GM19467 (cell line): ENCODE measurements at regions not wholly inside any gene's neighbourhood (a gene's known extent, or its start where the extent isn't known, plus 50 kb on each side); places are given as distances from the start of the nearest gene placed in this dataset.
"Not testable (repeated sequence)": the region's sequence is repeated elsewhere in the genome, so short reads cannot be mapped to it uniquely, and the experiment has no call there.

Experiments used
- ATAC-seq: cut with Tn5 transposase; IDR thresholded peaks from one replicate; pipeline ENCODE4 v1.9.1; 2021; ENCODE audit warnings: mild to moderate bottlenecking, moderate library complexity; ENCODE audit not compliant: unreplicated experiment

DNA sequence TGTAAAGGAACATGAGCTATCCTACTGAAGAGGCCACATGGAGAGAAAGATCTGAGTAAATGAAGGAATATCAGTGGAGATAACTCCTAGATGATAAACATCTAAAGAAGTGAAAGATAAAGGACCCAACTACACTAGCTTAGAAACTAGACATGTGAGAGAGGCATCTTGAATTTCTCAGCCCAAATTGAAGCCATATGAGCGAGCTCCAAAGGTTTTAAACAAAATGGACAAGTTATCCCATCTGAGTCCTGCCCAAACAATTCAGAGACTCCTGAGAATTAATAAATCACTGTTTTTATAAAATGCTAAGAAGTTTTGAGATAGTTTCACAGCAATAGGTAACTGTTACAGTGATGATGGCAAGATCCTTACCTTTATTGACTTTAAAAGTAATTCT, 438.9 kb downstream of the NAV3 start:
- no peak for ATAC-seq

DNA sequence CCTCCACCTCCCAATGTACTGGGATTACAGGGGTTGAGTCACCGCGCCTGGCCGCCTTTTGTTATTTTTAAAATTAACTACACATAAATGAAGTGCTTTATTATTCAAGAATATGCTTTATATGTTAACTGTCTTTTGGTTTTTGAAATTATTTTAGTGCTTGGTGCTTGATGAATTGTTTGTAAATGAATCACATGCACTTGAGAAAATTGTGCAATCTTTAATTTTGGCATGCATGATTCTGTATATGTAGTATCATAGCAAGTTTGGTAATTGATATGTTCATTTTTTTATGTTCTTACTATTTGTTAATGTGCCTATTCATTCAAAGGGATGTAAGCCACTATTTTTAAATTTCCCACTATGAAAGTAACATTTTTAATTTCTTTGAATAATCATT, 440.9 kb downstream of the NAV3 start:
- ATAC-seq, result no peak

DNA sequence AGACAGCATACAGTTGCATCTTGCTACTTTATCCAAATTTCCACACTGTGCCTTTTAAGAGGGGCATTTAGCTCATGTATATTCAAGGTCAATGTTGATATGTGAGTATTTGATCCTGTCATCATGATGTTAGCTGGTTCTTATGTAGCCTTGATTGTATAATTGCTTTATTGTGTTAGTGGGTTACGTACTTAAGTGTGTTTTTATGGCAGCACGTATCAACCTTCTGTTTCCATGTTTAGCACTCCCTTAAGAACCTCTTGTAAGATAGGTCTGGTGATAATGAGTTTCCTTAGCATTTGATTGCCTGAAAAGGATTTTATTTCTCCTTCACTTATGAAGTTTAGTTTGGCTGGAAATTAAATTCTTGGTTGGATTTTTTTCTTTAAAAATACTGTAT, 445.2 kb downstream of the NAV3 start:
- no peak for ATAC-seq

DNA sequence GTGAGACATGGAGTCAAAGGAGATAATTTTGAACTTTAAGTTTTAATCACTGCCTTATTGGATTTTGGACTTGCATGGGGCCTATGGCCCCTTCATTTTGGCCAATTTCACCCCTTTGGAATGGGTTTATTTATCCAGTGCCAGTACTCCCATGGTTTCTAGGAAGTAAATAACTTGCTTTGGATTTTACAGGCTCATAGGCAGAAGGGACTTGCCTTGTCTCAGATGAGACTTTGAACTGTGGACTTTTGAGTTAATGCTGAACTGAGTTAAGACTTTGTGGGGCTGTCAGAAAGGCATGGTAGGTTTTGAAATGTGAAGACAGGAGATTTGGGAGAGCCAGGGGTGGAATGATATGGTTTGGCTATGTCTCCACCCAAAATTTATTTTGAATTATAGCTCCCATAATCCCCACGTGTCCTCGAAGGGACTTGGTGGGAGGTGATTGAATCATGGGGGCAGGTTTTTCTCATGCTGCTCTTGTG, 448.1 kb downstream of the NAV3 start:
- no peak for ATAC-seq

DNA sequence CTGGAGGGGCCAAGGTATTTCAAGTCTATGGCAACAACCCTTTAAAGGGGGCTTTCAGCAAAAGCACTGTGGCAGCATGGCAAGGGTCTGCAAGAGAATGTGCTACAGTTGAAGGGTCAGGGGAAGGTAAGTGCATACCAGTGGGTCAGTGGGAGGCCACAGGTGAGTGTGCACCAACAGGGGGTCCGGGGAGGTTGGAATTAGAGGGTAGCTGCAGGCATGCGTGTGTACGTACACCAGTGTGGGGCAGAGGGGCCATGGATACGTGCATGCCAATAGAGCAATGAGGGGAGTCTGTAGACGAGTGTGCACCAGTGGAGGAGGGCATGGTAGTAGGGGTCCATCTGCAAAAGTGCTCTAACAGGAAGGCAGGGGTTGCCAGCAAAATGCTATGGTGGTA, 448.9 kb downstream of the NAV3 start:
- ATAC-seq, result no peak

DNA sequence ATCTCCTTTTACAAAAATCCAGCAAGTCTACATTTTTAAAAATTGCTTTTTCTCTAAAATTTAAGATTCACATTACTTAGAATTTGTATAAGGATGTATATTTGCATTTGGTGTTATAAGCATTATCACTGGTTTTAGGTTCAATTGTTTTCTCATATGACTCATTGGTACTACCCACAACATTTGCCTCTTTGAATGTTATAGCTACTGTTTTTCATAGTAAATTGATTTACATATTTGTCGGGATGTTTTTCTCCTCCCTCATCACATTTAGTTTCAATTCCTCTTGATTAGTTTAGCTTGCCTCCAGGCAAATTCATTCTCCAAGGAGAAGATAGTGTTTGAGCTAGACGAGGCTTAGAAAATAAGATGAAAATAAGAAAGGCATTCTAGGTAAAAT, 450.4 kb downstream of the NAV3 start:
- not testable (repeated sequence) for ATAC-seq

DNA sequence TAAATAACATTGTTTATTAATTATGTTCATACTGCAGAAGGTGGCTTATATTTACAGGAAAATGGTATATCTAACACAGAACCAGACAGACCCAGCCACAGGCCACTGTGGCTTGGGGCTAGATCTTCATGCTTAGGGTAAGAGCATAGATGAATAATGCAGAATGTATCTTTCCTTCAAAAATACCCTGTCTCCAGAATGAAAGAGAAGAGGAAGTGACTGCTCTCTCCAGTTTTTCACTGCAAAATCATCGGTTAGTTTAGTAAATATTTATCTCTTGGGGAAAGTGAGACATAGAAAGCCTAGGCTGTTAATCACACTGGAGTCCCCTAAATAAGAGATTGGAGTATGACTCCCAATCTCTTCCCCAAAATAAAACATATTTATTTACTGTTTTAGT, 453.7 kb downstream of the NAV3 start:
- ATAC-seq, result no peak

DNA sequence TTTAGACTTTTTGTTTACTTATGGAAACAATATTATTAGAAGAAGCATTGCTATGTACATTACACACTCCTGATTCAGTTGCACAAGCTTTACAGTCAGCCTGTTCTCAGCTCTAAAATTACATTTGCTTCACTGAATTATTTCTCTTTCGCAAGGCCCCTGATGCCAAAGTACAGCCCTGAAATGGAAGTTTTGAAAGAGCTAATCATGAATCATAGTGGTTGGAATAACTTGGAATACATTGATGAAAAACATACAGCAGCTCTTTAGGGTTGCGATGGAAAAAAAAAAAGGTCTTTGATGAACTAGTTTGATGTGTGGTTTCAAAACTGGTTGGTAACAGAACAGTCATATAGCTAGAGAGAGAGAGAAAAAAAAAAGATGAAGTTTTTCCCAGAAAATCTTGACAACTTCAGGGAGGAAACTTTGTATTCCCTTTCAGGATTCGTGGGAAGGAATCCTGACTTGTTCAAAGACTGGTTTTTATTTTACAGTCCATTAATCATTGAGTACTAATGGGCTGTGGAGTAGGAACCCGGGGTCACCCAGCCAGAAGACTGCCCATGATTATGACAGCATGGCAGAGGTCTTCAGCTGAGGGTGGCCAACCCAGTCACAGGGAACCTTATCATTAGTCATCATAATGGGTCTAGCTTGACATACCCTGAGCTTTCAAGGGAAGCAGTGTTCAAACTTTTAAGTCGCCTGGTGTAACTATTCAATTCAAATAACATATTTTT, 460.1 kb downstream of the NAV3 start:
- no peak for ATAC-seq

DNA sequence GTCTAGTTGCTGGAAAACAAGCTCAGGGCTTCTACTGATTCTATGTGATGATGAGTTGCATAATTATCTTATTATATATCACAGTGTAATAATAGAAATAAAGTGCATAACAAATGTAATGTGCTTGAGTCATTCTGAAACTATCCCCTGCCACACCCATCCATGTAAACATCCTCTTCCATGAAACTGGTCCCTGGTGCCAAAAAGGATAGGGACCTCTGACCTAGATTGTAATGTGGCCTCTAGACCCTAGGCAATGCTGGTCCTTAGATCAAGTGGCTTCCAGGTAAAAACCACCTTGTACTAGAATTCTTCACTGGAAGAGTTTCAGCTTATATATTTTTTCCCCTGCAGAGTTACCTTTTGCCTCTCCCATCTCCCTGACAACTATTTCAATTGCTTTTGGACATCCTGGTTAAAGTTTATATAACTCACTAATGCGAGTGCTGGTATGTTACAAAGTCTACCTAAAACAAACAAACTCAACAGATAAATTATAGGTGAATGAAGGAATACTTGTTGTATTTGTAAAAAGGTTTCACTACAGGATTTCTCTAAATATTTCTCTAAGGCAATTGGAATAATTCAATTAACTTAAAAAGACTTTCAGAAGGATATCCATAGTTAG, 462.5 kb downstream of the NAV3 start:
- no peak for ATAC-seq

DNA sequence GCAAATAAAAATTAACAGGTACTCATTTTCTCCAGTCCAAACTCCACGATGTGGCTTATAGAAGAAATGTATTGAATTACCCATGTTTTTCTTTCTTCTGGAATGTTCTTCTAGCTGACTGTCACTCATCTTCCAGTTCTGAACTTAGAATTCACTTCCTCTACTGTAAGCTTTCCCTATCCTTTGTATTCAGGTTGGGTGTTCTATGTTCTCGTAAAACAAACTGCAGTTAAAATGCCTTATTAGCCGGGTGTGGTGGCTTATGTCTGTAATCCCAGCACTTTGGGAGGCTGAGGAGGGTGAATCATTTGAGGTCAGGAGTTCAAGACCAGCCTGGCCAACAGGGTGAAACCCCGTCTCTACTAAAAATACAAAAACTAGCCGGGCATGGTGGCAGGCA, 470.6 kb downstream of the NAV3 start:
- ATAC-seq, result not testable (repeated sequence)

DNA sequence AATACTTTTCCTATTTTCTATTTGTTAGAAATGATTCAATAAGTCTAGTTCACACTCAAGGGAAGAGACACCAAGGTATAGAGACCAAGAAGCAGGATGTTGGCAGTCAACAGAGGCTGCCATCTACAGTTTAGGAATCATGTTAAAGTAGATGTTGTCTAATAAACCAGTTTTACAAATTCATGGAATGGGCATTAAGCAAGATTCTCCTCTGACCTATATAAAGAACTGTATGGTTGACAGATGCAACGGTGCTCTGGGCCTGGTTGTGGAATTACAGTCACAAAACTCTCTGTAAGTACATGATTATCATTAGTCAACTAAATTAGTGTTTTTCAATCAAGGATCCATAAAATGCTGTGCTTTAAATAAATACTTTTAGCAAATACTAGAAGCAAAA, 475.1 kb downstream of the NAV3 start:
- no peak for ATAC-seq

DNA sequence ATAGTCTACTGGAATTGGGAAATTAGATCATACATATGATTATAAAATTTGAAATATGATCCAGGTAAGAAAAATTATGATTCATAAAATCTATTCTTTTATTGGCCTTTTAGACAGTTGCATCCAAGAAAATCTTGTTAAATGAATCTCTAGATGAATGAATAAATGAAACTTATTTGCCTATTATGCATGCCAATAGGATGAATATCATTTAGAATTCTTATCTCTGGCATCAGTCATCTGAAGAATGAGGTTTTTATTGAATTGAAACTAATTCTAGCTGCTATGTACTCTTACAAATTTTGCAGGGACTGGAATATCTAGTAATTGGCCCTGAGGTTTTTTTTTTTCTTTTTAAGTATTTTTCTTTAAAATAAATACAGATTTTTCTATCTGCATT, 475.5 kb downstream of the NAV3 start:
- ATAC-seq, result no peak

DNA sequence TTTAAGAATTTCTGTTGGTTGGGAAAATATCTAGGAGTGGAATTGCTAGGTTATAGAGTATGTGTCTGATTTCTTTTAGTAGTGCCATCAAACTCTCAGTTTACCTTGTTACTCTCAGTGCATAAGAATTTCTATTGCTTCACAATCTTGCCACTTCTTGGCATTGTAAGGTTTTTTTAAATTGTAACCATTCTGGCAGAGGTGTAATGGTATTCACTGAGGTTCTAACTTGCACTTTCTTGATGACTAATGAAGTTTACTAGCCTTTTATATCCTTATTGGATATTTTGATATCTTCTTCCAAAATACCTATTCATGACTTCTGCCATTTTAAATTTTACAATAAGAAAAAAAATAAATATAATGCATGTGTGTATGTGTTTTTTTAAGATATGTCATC, 478.0 kb downstream of the NAV3 start:
- no peak for ATAC-seq

DNA sequence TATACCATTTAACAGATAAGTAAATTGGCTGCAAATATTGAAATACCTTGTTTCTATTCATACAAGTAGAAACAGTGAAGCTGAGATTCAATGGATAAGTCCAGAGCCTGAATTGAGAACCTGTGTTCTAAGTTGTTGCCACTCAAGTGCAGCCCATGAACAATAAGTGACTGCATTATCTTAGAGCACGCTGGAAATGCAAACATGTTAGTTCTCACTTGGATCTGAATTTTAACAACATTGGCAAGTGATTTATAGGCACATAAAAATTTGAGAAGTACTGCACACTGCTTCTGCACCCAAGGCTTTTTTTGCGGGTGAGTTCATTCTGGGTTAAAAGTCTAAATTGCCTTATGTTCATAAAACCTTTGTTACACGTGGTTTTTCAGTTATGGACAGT, 484.3 kb downstream of the NAV3 start:
- ATAC-seq, result no peak

DNA sequence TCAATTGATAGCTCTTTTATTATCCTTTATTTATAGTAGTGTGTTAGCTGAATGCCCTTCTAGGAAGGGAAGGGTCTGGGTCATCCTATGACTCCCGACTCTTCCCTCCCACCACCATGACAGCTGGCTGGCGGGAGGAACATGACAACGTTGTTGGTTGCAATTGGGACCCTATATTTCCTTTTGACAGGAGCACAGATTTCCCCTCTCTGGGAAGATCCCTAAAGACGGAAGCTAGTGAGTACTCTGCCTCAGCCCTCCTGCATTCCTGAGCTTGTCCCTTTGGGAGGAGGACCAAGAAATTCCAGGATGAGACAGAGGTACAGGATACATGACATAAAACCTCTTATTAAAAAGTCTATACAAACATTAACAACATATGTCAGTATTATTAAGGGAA, 485.4 kb downstream of the NAV3 start:
- no peak for ATAC-seq

DNA sequence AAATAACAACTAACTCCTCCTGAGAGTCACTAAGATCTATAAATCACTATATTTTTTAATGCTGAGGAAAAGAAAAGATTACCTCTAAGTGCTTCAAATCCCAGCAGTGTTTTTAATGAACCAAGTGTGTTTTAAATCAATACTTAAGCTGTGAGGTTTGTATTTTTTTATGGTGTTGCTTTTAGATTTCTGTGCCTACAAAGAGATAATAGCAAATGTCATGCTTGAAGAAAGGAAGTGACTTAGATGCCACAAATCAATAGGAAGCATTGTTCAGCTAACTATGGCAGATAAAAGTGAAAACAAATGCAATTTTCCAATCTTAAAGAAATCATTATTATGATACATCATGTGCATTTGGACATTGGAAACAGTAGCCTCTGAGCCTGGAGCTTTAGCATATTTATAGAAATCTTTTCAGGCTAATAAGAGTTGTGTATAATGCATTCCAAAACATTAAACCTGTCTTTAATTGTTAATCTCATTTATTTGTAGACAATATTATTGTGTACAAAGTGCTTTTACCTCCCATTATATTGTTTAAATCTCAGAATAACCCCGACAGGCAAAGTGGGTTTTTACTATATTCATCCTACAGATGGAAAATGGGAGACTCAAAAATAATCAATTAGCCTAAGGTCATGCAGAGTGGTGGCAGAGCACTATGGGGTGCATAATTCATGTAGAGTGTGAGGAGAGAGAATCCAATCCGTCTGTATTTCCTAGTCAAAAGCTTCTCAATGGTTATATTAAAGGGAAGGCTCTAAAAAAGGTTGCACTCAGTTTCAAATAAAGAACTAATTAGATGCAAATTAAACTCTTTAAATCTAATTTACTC, 486.2 kb downstream of the NAV3 start:
- no peak for ATAC-seq

DNA sequence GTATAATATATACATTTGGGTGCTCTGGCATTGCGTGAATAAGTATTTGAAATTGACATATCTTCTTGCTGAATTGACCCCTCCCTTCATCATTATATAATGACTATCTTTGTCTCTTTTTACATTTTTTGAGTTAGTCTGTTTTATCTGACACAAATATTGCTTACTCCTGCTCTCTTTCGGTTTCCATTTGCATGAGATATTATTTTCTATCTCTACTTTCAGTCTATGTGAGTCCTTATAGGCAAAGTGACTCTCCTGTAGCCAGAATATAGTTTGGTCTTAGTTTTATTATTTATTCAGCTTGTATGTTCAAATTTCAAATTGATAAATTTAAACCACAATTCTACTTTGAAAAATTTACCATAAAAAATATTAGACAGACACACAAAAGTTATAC, 491.0 kb downstream of the NAV3 start:
- ATAC-seq, result no peak

DNA sequence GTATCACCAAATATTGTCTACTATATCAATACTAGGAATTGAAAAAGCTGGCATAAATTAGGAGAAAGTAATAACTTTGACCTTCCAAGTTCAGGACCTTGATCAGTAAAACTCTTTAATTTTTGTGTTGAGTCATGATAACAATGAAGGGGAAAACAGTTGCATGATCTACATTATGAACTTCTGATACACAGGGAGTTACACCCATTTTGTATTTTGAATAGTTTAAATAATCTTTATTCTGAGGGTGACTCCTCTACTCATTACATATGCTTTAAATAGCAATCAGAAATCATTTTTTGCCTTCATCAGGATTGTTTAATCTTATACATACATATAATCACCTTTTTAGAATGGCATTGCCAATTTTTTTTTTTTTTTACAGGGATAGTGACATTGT, 492.5 kb downstream of the NAV3 start:
- ATAC-seq, result no peak

DNA sequence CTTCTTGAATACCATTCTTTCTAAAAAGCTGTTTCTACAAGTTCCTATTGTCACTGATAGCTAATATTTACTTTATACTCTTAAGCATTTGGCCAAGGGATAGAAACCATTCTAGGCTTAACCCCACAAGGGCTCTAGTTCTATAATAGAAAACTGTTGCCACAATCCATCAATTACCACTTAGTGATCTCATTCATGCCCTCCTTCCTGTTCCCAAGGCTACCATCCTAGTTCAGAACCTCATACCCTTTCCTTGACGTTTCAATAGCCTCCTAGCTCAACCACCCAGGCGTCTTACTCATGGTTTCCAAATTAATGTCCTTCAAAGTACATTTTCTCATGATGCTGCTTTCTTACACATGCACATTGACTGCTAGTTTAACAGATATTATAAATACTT, 493.5 kb downstream of the NAV3 start:
- no peak for ATAC-seq

DNA sequence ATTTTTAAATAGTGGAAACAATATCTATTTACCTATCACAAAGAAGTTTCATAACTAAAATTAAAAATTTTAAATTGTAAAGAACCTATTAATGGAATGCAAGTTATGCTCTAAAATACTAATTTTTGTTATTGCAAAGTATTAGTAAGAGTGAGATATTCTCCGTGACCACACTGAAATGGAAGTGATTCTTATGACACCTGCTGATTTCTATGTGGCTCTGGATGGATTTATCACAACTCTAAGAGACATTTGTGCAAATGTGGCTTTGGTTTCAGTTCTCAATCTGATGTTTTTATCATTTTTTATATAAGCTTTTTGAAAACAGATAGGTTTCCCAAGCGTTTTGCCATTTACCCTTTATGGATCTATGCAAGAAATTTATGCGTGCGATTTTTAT, 497.8 kb downstream of the NAV3 start:
- no peak for ATAC-seq

DNA sequence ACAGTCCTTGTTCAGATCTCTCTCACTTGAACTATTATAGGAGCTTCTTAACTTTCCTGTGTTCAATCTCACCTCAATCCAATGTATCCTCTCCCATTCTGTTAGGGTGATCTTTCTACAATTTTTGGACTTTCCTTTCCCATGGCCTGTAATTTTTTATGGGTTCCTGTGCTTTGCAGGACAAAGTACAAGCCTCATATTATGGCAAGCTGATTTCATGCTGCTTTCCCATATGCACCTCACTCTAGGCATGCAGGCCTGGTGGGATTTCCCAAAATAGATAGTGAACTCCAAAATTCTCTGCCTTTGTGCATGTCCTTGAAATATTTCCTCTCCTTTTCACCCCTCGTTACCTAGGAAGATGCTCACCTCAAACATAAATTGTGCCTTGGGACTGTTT, 499.4 kb downstream of the NAV3 start:
- no peak for ATAC-seq

DNA sequence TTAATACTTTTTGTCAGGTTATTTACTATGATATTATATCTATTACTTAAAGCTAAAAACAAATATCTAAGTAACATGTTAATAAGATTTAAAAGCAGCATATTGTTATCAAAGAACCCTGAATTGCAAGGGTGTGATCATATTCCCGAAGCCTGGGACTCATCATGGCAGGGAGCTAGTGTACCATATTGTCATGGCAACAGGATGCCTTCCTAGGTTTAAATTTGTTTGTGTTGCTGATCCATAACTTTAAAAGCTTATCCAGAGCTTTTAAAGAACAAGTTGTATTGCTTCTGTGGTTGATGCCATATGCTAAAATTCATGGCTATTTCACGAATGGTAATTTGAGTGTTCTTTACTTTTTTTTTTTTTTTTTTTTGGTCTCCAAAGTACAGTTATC, 500.5 kb downstream of the NAV3 start:
- ATAC-seq, result no peak
